GM12874 (cell line): ENCODE measurements at regions not wholly inside any gene's neighbourhood (a gene's known extent, or its start where the extent isn't known, plus 50 kb on each side); places are given as distances from the start of the nearest gene placed in this dataset.

Experiments used
- CTCF ChIP-seq: IDR thresholded peaks from 2 replicates; pipeline ENCODE4 v1.5.1; 2011; ENCODE audit warnings: low read depth, mild to moderate bottlenecking, control low read depth, low read length, moderate library complexity; ENCODE audit not compliant: insufficient read depth

- no peak for TF ChIP-seq CTCF
Observed at GRCh38 chr2:215881582-215881981, 131.8 kb downstream of the MREG start.

GRCh38 chr2:215880970-215881369, 132.4 kb downstream of the MREG start:
- TF ChIP-seq CTCF: no peak

GRCh38 chr2:215879977-215880940, 133.1 kb downstream of the MREG start:
- no peak for TF ChIP-seq CTCF

- no peak for TF ChIP-seq CTCF
Observed at GRCh38 chr2:215879331-215879730, 134.0 kb downstream of the MREG start.

- no peak for TF ChIP-seq CTCF
Observed at GRCh38 chr2:215878476-215879063, 134.8 kb downstream of the MREG start.

- TF ChIP-seq CTCF: no peak
Observed at GRCh38 chr2:215876937-215877238, 136.5 kb downstream of the MREG start.

- no peak for TF ChIP-seq CTCF
Observed at GRCh38 chr2:215876139-215876936, 137.0 kb downstream of the MREG start.
